ENCODE measurements at regions not wholly inside any gene's neighbourhood (a gene's known extent, or its start where the extent isn't known, plus 50 kb on each side); places are given as distances from the start of the nearest gene placed in this dataset.
A peak's percentile ranks its signal among the peaks of the same experiment; 100 is the strongest.

- H3F3A ChIP-seq (ENCODE audit: low read length, unreplicated experiment) = no peaks in the 10 kb centered on the region
- H3K9me3 ChIP-seq (ENCODE audit: low read length) = no peaks in the 10 kb centered on the region
- H4K20me1 ChIP-seq (ENCODE audit: low read length) = no peaks in the 10 kb centered on the region
- no peaks in the 10 kb centered on the region for H3K36me3 ChIP-seq (ENCODE audit: low read depth, low read length)
- DNase-seq (no peak), ATAC-seq (no peak)
- no peaks in the 10 kb centered on the region for H3K79me2 ChIP-seq (ENCODE audit: low read length)
- intact Hi-C loops (cut with micrococcal nuclease) = no loop called here
- TF ChIP-seq EZH2 (IDR thresholded peaks at IDR 0.05; ENCODE audit: low read length, unreplicated experiment) (no peak), CTCF (conservative IDR thresholded peaks at IDR 0.05; ENCODE audit: low read depth, low read length) (no peak), EZH2phosphoT487 (IDR thresholded peaks at IDR 0.05; ENCODE audit: borderline replicate concordance, low read length) (no peak)
- no peaks in the 10 kb centered on the region for H3K27me3 ChIP-seq (ENCODE audit: low read length)
- POLR2A ChIA-PET (ENCODE audit: unreplicated experiment) = interaction anchor here (0.6 kb wide), 1 partner anchor 287 kb away, joined by 3 read pairs; no protein-coding TSS in a partner anchor
- no peaks in the 10 kb centered on the region for H3K9me2 ChIP-seq (replicated peaks; ENCODE audit: low read length)
- no peak overlapping the region for H3K9ac ChIP-seq (ENCODE audit: low read length)
- no TSS peak for BruUV-seq (replicated peaks)
- H3K27ac ChIP-seq (ENCODE audit: low read length) = no peak overlapping the region
- CTCF ChIA-PET = no interaction called here
- H3K4me2 ChIP-seq (ENCODE audit: low read length) = no peak overlapping the region
- peaks cover 17% of the 10 kb centered on the region for H3K4me1 ChIP-seq (ENCODE audit: insufficient read depth, low read length)
- no peak overlapping the region for H3K4me3 ChIP-seq (ENCODE audit: low read length)
- H2AFZ ChIP-seq (ENCODE audit: low read length) = no peak overlapping the region
Measured at GRCh38 chr1:116306840-116307442, 66.1 kb upstream of the ATP1A1 start.

- ATAC-seq (no peak), DNase-seq (no peak)
- intact Hi-C loops (cut with micrococcal nuclease) = no loop called here
- TF ChIP-seq CTCF (conservative IDR thresholded peaks at IDR 0.05; ENCODE audit: low read depth, low read length) = no peak
- no peak for TF ChIP-seq EZH2phosphoT487 (IDR thresholded peaks at IDR 0.05; ENCODE audit: borderline replicate concordance, low read length)
- TF ChIP-seq EZH2 (IDR thresholded peaks at IDR 0.05; ENCODE audit: low read length, unreplicated experiment) = no peak
- peaks cover 28% of the 10 kb centered on the region for H3K4me1 ChIP-seq (ENCODE audit: insufficient read depth, low read length)
- no peak overlapping the region for H3K4me2 ChIP-seq (ENCODE audit: low read length)
- no peaks in the 10 kb centered on the region for H3F3A ChIP-seq (ENCODE audit: low read length, unreplicated experiment)
- no peaks in the 10 kb centered on the region for H3K9me2 ChIP-seq (replicated peaks; ENCODE audit: low read length)
- H3K27me3 ChIP-seq (ENCODE audit: low read length) = no peaks in the 10 kb centered on the region
- H3K9me3 ChIP-seq (ENCODE audit: low read length) = no peaks in the 10 kb centered on the region
- no peak overlapping the region for H3K27ac ChIP-seq (ENCODE audit: low read length)
- POLR2A ChIA-PET (ENCODE audit: unreplicated experiment) = no interaction called here
- no peaks in the 10 kb centered on the region for H4K20me1 ChIP-seq (ENCODE audit: low read length)
- H3K79me2 ChIP-seq (ENCODE audit: low read length) = no peaks in the 10 kb centered on the region
- no peak overlapping the region for H3K4me3 ChIP-seq (ENCODE audit: low read length)
- H3K36me3 ChIP-seq (ENCODE audit: low read depth, low read length) = no peaks in the 10 kb centered on the region
- H2AFZ ChIP-seq (ENCODE audit: low read length) = no peak overlapping the region
- no TSS peak for BruUV-seq (replicated peaks)
- CTCF ChIA-PET = no interaction called here
- no peak overlapping the region for H3K9ac ChIP-seq (ENCODE audit: low read length)
Measured at GRCh38 chr1:116308276-116308675, 64.8 kb upstream of the ATP1A1 start.

DNA sequence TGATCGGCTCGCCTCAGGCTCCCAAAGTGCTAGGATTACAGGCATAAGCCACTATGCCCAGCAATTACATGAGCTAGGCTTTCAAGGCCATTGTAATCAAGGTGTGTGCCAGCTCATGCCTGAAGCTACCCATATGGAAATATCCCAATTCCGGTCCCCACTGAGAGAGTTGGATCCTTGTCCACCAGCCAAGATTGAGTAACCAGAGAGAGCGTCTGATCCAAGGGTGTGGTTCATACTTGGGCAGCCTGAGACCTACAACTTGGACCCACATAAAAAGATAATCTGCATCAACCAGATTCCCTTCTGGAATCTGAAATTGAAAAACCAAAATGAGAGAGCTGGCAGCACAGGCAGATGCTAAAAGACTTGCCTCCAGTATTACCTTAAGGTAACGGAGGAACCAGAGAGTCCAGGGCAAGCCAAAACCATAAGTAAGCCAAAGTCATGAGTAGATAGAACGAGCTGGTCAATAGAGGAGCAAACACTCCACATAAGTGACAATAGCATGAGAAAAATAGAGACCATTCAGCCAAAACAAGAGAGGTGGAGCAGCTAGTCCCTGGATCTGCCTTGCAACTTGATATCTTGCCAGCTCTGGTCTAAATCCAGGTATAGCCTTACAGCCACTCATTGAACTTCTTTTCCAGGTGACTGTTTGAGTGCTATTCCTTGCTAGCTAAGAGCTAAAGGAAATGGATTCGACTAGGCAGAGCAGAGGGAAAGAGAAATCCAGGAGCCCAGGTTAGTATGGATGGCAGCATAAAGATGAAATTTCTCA, 63.8 kb upstream of the ATP1A1 start:
- Histone ChIP-seq H3K9me3 (ENCODE audit: low read length) (no peaks in the 10 kb centered on the region), H3F3A (ENCODE audit: low read length, unreplicated experiment) (no peaks in the 10 kb centered on the region), H3K27me3 (ENCODE audit: low read length) (no peaks in the 10 kb centered on the region), H3K4me2 (ENCODE audit: low read length) (peak overlapping the region; percentile 16), H3K36me3 (ENCODE audit: low read depth, low read length) (no peaks in the 10 kb centered on the region), H3K4me3 (ENCODE audit: low read length) (no peak overlapping the region), H3K79me2 (ENCODE audit: low read length) (no peaks in the 10 kb centered on the region), H2AFZ (ENCODE audit: low read length) (0 out of 2 replicates have a peak overlapping the region, but pooled peaks have one; percentile 42), H4K20me1 (ENCODE audit: low read length) (no peaks in the 10 kb centered on the region), H3K9ac (ENCODE audit: low read length) (no peak overlapping the region), H3K27ac (ENCODE audit: low read length) (peak overlapping the region; percentile 62), H3K4me1 (ENCODE audit: insufficient read depth, low read length) (peaks cover 28% of the 10 kb centered on the region), H3K9me2 (replicated peaks; ENCODE audit: low read length) (no peaks in the 10 kb centered on the region)
- ATAC-seq = no peak
- no TSS peak for BruUV-seq (replicated peaks)
- intact Hi-C loops (cut with micrococcal nuclease) = no loop called here
- no peak for TF ChIP-seq CTCF (conservative IDR thresholded peaks at IDR 0.05; ENCODE audit: low read depth, low read length)
- no peak for TF ChIP-seq EZH2phosphoT487 (IDR thresholded peaks at IDR 0.05; ENCODE audit: borderline replicate concordance, low read length)
- no peak for TF ChIP-seq EZH2 (IDR thresholded peaks at IDR 0.05; ENCODE audit: low read length, unreplicated experiment)
- DNase-seq = peak; percentile 83
- POLR2A ChIA-PET (ENCODE audit: unreplicated experiment) = interaction anchor here (0.5 kb wide), 1 partner anchor 81 kb away, joined by 3 read pairs; no protein-coding TSS in a partner anchor
- CTCF ChIA-PET = no interaction called here

All from PC-3 (cell line).